ENCODE measurements at regions not wholly inside any gene's neighbourhood (a gene's known extent, or its start where the extent isn't known, plus 50 kb on each side); places are given as distances from the start of the nearest gene placed in this dataset.

- no peak for FAIRE-seq
These were observed 529.2 kb upstream of the LINC00305 start for GRCh38 chr18:64678048-64678447.

More at GRCh38 chr18:64678048-64678447, 529.2 kb upstream of the LINC00305 start:
- H3K4me3 ChIP-seq = no peak overlapping the region
- DNase-seq (ENCODE audit: extremely low read depth in 1 of 4, low spot score in 3 of 4) = no peak
- no peak overlapping the region for H3K27ac ChIP-seq (ENCODE audit: extremely low read depth, low read depth, low read length)
- BruUV-seq (replicated peaks) = no TSS peak
- no peaks in the 10 kb centered on the region for H3K36me3 ChIP-seq (ENCODE audit: control insufficient read depth, insufficient read depth, low read length)
- no peaks in the 10 kb centered on the region for H3K4me1 ChIP-seq (replicated peaks in 1 of 2; ENCODE audit: control insufficient read depth in 2 of 2, insufficient read depth in 2 of 2, low read length in 2 of 2)
- ChIA-PET CTCF (ENCODE audit: low intra/inter-chr PET ratio) (no interaction called here), POLR2A (no interaction called here)
- H3K9me3 ChIP-seq (replicated peaks; ENCODE audit: control insufficient read depth, insufficient read depth, low read depth, low read length) = no peaks in the 10 kb centered on the region
- no peak overlapping the region for H3K4me2 ChIP-seq (ENCODE audit: insufficient read depth, low read length)
- H3K79me2 ChIP-seq (ENCODE audit: control insufficient read depth, insufficient read depth, low read length) = no peaks in the 10 kb centered on the region
- no peak for ATAC-seq
- intact Hi-C loops (cut with micrococcal nuclease) = no loop called here
- in situ Hi-C loops (cut with MboI) = no loop called here
- no peaks in the 10 kb centered on the region for H3K27me3 ChIP-seq (ENCODE audit: control insufficient read depth in 2 of 2, insufficient read depth in 2 of 2, low read length in 2 of 2)
- H3K9me1 ChIP-seq (ENCODE audit: control insufficient read depth, insufficient read depth, low read length) = no peaks in the 10 kb centered on the region
- 0% methylated on average over 1 of the region's 2 CpGs for WGBS (ENCODE audit: insufficient coverage, low coverage, missing lambda C conversion rate)
- H3K9ac ChIP-seq (ENCODE audit: insufficient read depth in 1 of 2, low read depth in 2 of 2, low read length in 2 of 2) = no peak overlapping the region
- TF ChIP-seq STAG1 (CRISPR knock-in tag; IDR thresholded peaks at IDR 0.05; ENCODE audit: borderline replicate concordance) = no peak
- TF ChIP-seq LCOR (CRISPR knock-in tag; IDR thresholded peaks at IDR 0.05) = no peak
- no peak for TF ChIP-seq MED1 (CRISPR knock-in tag; IDR thresholded peaks at IDR 0.05; ENCODE audit: borderline replicate concordance)
- TF ChIP-seq ZFP36 (IDR thresholded peaks at IDR 0.05; ENCODE audit: low read depth, low read length, partially characterized antibody) = no peak
- TF ChIP-seq NR2F6 (CRISPR knock-in tag; IDR thresholded peaks at IDR 0.05) = no peak
- no peak for TF ChIP-seq MTF1 (CRISPR knock-in tag; IDR thresholded peaks at IDR 0.05; ENCODE audit: borderline replicate concordance)
- no peak for TF ChIP-seq HOMEZ (CRISPR knock-in tag; IDR thresholded peaks at IDR 0.05)
- no peak for TF ChIP-seq ZNF311 (CRISPR knock-in tag; IDR thresholded peaks at IDR 0.05)
- no peak for TF ChIP-seq NR3C1 (CRISPR knock-in tag; IDR thresholded peaks at IDR 0.05)
- no peak overlapping the region for H2AFZ ChIP-seq (ENCODE audit: low read depth, low read length)
- H4K20me1 ChIP-seq (replicated peaks; ENCODE audit: control insufficient read depth, insufficient read depth, low read length) = no peaks in the 10 kb centered on the region

Measured in K562 (cell line).